BLaER1 treated with 17β-estradiol and CSF1 and Interleukin-3, amounts not matched to agents 10 nM and 100 nM (cell line): ENCODE measurements at regions not wholly inside any gene's neighbourhood (a gene's known extent, or its start where the extent isn't known, plus 50 kb on each side); places are given as distances from the start of the nearest gene placed in this dataset.
A peak's percentile ranks its signal among the peaks of the same experiment; 100 is the strongest.

ENCODE experiments used
- H3K27ac ChIP-seq, 11 experiments: shearing (Covaris generic); formaldehyde crosslinking; 2 replicates each; pipeline ENCODE4 v1.8.1; 2022
- H3K27me3 ChIP-seq, 11 experiments: shearing (Covaris generic); formaldehyde crosslinking; 2 replicates each; pipeline ENCODE4 v1.8.1; 2022
- H3K36me3 ChIP-seq, 11 experiments: shearing (Covaris generic); formaldehyde crosslinking; 2 replicates each; pipeline ENCODE4 v1.8.1; 2022
- H3K4me1 ChIP-seq, 10 experiments: shearing (Covaris generic); formaldehyde crosslinking; 2 replicates each; pipeline ENCODE4 v1.8.1; 2022
- H3K4me2 ChIP-seq, 11 experiments: shearing (Covaris generic); formaldehyde crosslinking; 2 replicates each; pipeline ENCODE4 v1.8.1; 2022
- H3K4me3 ChIP-seq, 10 experiments: shearing (Covaris generic); formaldehyde crosslinking; 2 replicates each; pipeline ENCODE4 v1.8.1; 2022
- H3K9ac ChIP-seq, 11 experiments: shearing (Covaris generic); formaldehyde crosslinking; 2 replicates each; pipeline ENCODE4 v1.8.1; 2022
- H3K9me3 ChIP-seq, 11 experiments: shearing (Covaris generic); formaldehyde crosslinking; replicated peaks in 1 of 11; 2 replicates each; pipeline ENCODE4 v1.8.1; 2022
- H4K20me1 ChIP-seq, 11 experiments: shearing (Covaris generic); formaldehyde crosslinking; 2 replicates each; pipeline ENCODE4 v1.8.1; 2022
- Cebpa-rat ChIP-seq, 11 experiments: shearing (Covaris generic); IDR thresholded peaks; 2 replicates each; pipeline ENCODE4 v1.8.1; 2022

- H3K4me1 ChIP-seq, result peaks cover 9 to 87% (median 51%) of the 10 kb centered on the region in 10 experiments; a peak in 19 of 20 replicates
- no peaks in the 10 kb centered on the region for H3K27me3 ChIP-seq
- H3K27ac ChIP-seq, result peak overlapping the region in 4 of 11 experiments; percentile 14 to 82 (median 68); a peak in 7 of 22 replicates
- peak overlapping the region in 1 of 11 experiments; percentile 1; a peak in 1 of 22 replicates for H3K9ac ChIP-seq
- H3K36me3 ChIP-seq, result no peaks in the 10 kb centered on the region
- TF ChIP-seq Cebpa-rat (IDR thresholded peaks at IDR 0.05), result no peak
- H4K20me1 ChIP-seq, result no peaks in the 10 kb centered on the region
- H3K9me3 ChIP-seq, result peaks cover 0 to 9% (median 0%) of the 10 kb centered on the region in 11 experiments; a peak in 3 of 22 replicates
- H3K4me2 ChIP-seq, result peak overlapping the region in 6 of 11 experiments; percentile 8 to 89 (median 64); a peak in 10 of 22 replicates
- H3K4me3 ChIP-seq, result no peak overlapping the region
Measured at GRCh38 chr21:14686466-14687267, 140.6 kb upstream of the SAMSN1 start.

- peak overlapping the region in 6 of 11 experiments; percentile 18 to 82 (median 64); a peak in 10 of 22 replicates for H3K27ac ChIP-seq
- no peak overlapping the region for H3K4me3 ChIP-seq
- H3K4me2 ChIP-seq, result peak overlapping the region in 6 of 11 experiments; percentile 42 to 89 (median 64); a peak in 11 of 22 replicates
Measured at GRCh38 chr21:14685568-14685967, 139.5 kb upstream of the SAMSN1 start.

GRCh38 chr21:14684071-14684470, 138.0 kb upstream of the SAMSN1 start:
- no peaks in the 10 kb centered on the region for H3K27me3 ChIP-seq
- peak overlapping the region in 9 of 11 experiments; percentile 9 to 89 (median 60); a peak in 16 of 22 replicates for H3K4me2 ChIP-seq
- H3K9me3 ChIP-seq, result peaks cover 0 to 12% (median 0%) of the 10 kb centered on the region in 11 experiments; a peak in 5 of 22 replicates
- no peaks in the 10 kb centered on the region for H3K36me3 ChIP-seq
- peak overlapping the region in 6 of 11 experiments; percentile 23 to 82 (median 44); a peak in 9 of 22 replicates for H3K27ac ChIP-seq
- H4K20me1 ChIP-seq, result no peaks in the 10 kb centered on the region
- H3K4me3 ChIP-seq, result no peak overlapping the region
- TF ChIP-seq Cebpa-rat (IDR thresholded peaks at IDR 0.05), result no peak
- no peak overlapping the region for H3K9ac ChIP-seq
- peaks cover 9 to 88% (median 48%) of the 10 kb centered on the region in 10 experiments; a peak in 19 of 20 replicates for H3K4me1 ChIP-seq

More at GRCh38 chr21:14685568-14685967, 139.5 kb upstream of the SAMSN1 start:
- TF ChIP-seq Cebpa-rat (IDR thresholded peaks at IDR 0.05), result no peak; a peak in 1 of 22 replicates
- H3K36me3 ChIP-seq, result no peaks in the 10 kb centered on the region
- H3K9ac ChIP-seq, result peak overlapping the region in 3 of 11 experiments; percentile 42 to 64 (median 60); a peak in 4 of 22 replicates
- peaks cover 9 to 85% (median 48%) of the 10 kb centered on the region in 10 experiments; a peak in 19 of 20 replicates for H3K4me1 ChIP-seq
- H4K20me1 ChIP-seq, result no peaks in the 10 kb centered on the region
- H3K27me3 ChIP-seq, result no peaks in the 10 kb centered on the region
- peaks cover 0 to 10% (median 0%) of the 10 kb centered on the region in 11 experiments; a peak in 3 of 22 replicates for H3K9me3 ChIP-seq

GRCh38 chr21:14683063-14683462, 136.9 kb upstream of the SAMSN1 start:
- Histone ChIP-seq H3K4me3 (no peak overlapping the region), H3K27me3 (no peaks in the 10 kb centered on the region), H3K4me2 (peak overlapping the region; percentile 24 to 84 (median 52); a peak in 16 of 22 replicates), H3K9me3 (peaks cover 3 to 19% (median 7%) of the 10 kb centered on the region in 11 experiments; a peak in 11 of 22 replicates), H3K27ac (peak overlapping the region in 8 of 11 experiments; percentile 19 to 82 (median 46); a peak in 9 of 22 replicates), H3K4me1 (peaks cover 10 to 86% (median 48%) of the 10 kb centered on the region in 10 experiments), H3K36me3 (no peaks in the 10 kb centered on the region), H3K9ac (no peak overlapping the region), H4K20me1 (no peaks in the 10 kb centered on the region)
- no peak for TF ChIP-seq Cebpa-rat (IDR thresholded peaks at IDR 0.05)

GRCh38 chr21:14678973-14679574, 133.0 kb upstream of the SAMSN1 start:
- H3K4me1 ChIP-seq, result peaks cover 30 to 85% (median 40%) of the 10 kb centered on the region in 10 experiments
- no peaks in the 10 kb centered on the region for H3K27me3 ChIP-seq
- TF ChIP-seq Cebpa-rat (IDR thresholded peaks at IDR 0.05), result no peak
- H3K36me3 ChIP-seq, result no peaks in the 10 kb centered on the region
- peaks cover 6 to 19% (median 12%) of the 10 kb centered on the region in 11 experiments; a peak in 12 of 22 replicates for H3K9me3 ChIP-seq
- no peaks in the 10 kb centered on the region for H4K20me1 ChIP-seq
- H3K9ac ChIP-seq, result no peak overlapping the region
- H3K4me3 ChIP-seq, result no peak overlapping the region
- no peak overlapping the region for H3K27ac ChIP-seq
- peak overlapping the region in 1 of 11 experiments; percentile 33; a peak in 1 of 22 replicates for H3K4me2 ChIP-seq

GRCh38 chr21:14677639-14678179, 131.6 kb upstream of the SAMSN1 start:
- no peak overlapping the region for H3K4me3 ChIP-seq
- peaks cover 21 to 76% (median 29%) of the 10 kb centered on the region in 10 experiments for H3K4me1 ChIP-seq
- no peak for TF ChIP-seq Cebpa-rat (IDR thresholded peaks at IDR 0.05)
- no peak overlapping the region for H3K9ac ChIP-seq
- H3K36me3 ChIP-seq, result no peaks in the 10 kb centered on the region
- H4K20me1 ChIP-seq, result no peaks in the 10 kb centered on the region
- H3K27me3 ChIP-seq, result no peaks in the 10 kb centered on the region
- peak overlapping the region in 2 of 11 experiments; percentile 7 to 68; a peak in 3 of 22 replicates for H3K27ac ChIP-seq
- peaks cover 6 to 19% (median 12%) of the 10 kb centered on the region in 11 experiments; a peak in 12 of 22 replicates for H3K9me3 ChIP-seq
- peak overlapping the region in 5 of 11 experiments; percentile 54 to 73 (median 68); a peak in 8 of 22 replicates for H3K4me2 ChIP-seq

- no peak for TF ChIP-seq Cebpa-rat (IDR thresholded peaks at IDR 0.05)
- H3K4me3 ChIP-seq, result no peak overlapping the region
- peaks cover 6 to 19% (median 12%) of the 10 kb centered on the region in 11 experiments; a peak in 12 of 22 replicates for H3K9me3 ChIP-seq
- no peaks in the 10 kb centered on the region for H4K20me1 ChIP-seq
- peaks cover 21 to 76% (median 30%) of the 10 kb centered on the region in 10 experiments for H3K4me1 ChIP-seq
- H3K9ac ChIP-seq, result 0 out of 22 replicates have a peak overlapping the region, but pooled peaks of 1 of the 11 experiments have one; percentile 44
- H3K27me3 ChIP-seq, result no peaks in the 10 kb centered on the region
- H3K36me3 ChIP-seq, result no peaks in the 10 kb centered on the region
- H3K4me2 ChIP-seq, result peak overlapping the region; percentile 50 to 73 (median 64); a peak in 21 of 22 replicates
- H3K27ac ChIP-seq, result peak overlapping the region in 7 of 11 experiments; percentile 38 to 70 (median 59); a peak in 12 of 22 replicates
Measured at GRCh38 chr21:14677013-14677412, 130.9 kb upstream of the SAMSN1 start.
